Osteoblast (primary cell): ENCODE measurements at regions not wholly inside any gene's neighbourhood (a gene's known extent, or its start where the extent isn't known, plus 50 kb on each side); places are given as distances from the start of the nearest gene placed in this dataset.

ENCODE experiments used
- DNase-seq: peaks from one replicate; pipeline ENCODE4 v3.0.0; 2011; ENCODE audit warnings: low spot score, mixed read lengths; ENCODE audit not compliant: insufficient read length; ENCODE audit errors: missing footprints
- H2AFZ ChIP-seq: 2 replicates; pipeline ENCODE4 v1.6.0; 2011; ENCODE audit warnings: mild to moderate bottlenecking, low read length
- H3K27ac ChIP-seq: 2 replicates; pipeline ENCODE4 v1.5.1; 2011; ENCODE audit warnings: mild to moderate bottlenecking, low read depth, low read length, moderate library complexity
- H3K27me3 ChIP-seq: 2 replicates; pipeline ENCODE4 v1.6.0; 2012; ENCODE audit warnings: mild to moderate bottlenecking, control low read depth, inconsistent platforms, low read length, moderate library complexity; ENCODE audit not compliant: insufficient read depth
- H3K36me3 ChIP-seq: 2 replicates; pipeline ENCODE4 v1.5.1; 2011; ENCODE audit warnings: mild to moderate bottlenecking, low read length, control low read depth, moderate library complexity; ENCODE audit not compliant: insufficient read depth
- H3K4me1 ChIP-seq: 2 replicates; pipeline ENCODE4 v1.5.1; 2011; ENCODE audit warnings: mild to moderate bottlenecking, low read length, control low read depth, moderate library complexity; ENCODE audit not compliant: insufficient read depth
- H3K4me2 ChIP-seq: 2 replicates; pipeline ENCODE4 v1.6.0; 2011; ENCODE audit warnings: mild to moderate bottlenecking, low read length; ENCODE audit not compliant: insufficient read depth
- H3K4me3 ChIP-seq: fragments of 200-600 bp; sonication (generic); 3 replicates; pipeline ENCODE4 v1.5.1; 2012; ENCODE audit warnings: mild to moderate bottlenecking, low read length, inconsistent platforms; ENCODE audit not compliant: insufficient read depth
- H3K79me2 ChIP-seq: 2 replicates; pipeline ENCODE4 v1.6.0; 2012; ENCODE audit warnings: mild to moderate bottlenecking, low read length, control low read depth, inconsistent platforms; ENCODE audit not compliant: insufficient read depth
- H3K9me3 ChIP-seq: 2 replicates; pipeline ENCODE4 v1.5.1; 2011; ENCODE audit warnings: low read depth, low read length, control low read depth
- H4K20me1 ChIP-seq: 2 replicates; pipeline ENCODE4 v1.6.0; 2012; ENCODE audit warnings: mild to moderate bottlenecking, low read length, control low read depth; ENCODE audit not compliant: insufficient read depth
- CTCF ChIP-seq: IDR thresholded peaks from 2 replicates; pipeline ENCODE4 v1.5.1; 2011; ENCODE audit warnings: mild to moderate bottlenecking, low read depth, low read length, moderate library complexity; ENCODE audit errors: extremely low read depth

- Histone ChIP-seq H3K4me3 (no peak overlapping the region), H3K36me3 (no peaks in the 10 kb centered on the region)
- no peak for TF ChIP-seq CTCF
These were observed 161.7 kb upstream of the C1orf87 start for GRCh38 chr1:60235275-60235674.

DNA sequence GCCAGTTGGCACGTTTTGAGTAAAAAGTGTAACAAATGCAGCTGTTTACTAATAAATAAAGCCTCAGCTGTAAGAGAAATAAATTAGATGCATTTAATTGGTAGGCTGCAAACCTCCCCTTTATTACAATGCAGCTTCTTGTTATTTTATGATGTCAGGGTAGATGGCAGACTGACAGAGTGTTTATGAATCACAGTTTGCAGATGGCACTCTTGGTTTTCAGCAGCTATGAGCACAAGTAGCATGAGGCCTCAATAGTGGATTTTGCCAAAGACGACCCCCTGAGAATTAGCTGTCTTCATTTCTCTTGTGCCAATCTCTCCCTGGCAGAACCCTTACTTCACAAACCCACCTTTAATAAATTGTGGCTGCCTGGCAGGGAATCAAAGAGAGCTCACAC lies 161.2 kb upstream of the C1orf87 start:
- DNase-seq: no peak
- TF ChIP-seq CTCF: no peak

More at GRCh38 chr1:60235275-60235674, 161.7 kb upstream of the C1orf87 start:
- Histone ChIP-seq H4K20me1 (no peaks in the 10 kb centered on the region), H2AFZ (no peak overlapping the region), H3K27ac (no peak overlapping the region), H3K4me1 (no peaks in the 10 kb centered on the region), H3K9me3 (no peaks in the 10 kb centered on the region), H3K79me2 (no peaks in the 10 kb centered on the region), H3K27me3 (no peaks in the 10 kb centered on the region), H3K4me2 (no peak overlapping the region)
- no peak for DNase-seq

DNA sequence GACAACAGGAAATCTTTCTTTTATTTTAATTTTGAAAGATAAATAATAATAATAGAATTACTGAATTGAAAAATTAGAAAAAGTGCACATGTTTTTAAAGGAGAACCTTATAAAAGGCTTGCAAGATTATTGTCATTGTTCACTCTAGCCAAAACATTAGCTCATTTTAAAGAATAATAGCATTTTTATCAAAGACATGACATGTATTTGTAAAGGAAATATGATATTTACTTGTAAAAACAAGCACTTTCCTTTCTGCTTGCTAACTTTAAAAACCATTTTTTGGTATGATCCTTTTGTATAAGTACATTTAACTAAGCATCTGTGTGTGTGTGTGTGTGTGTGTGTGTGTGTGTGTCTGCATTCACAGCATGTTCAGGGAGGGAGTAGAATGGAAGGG lies 156.3 kb upstream of the C1orf87 start:
- no peaks in the 10 kb centered on the region for H4K20me1 ChIP-seq
- DNase-seq: no peak
- H3K27me3 ChIP-seq: no peaks in the 10 kb centered on the region
- no peak overlapping the region for H3K4me2 ChIP-seq
- H3K79me2 ChIP-seq: no peaks in the 10 kb centered on the region
- H3K9me3 ChIP-seq: no peaks in the 10 kb centered on the region
- no peak overlapping the region for H3K4me3 ChIP-seq
- no peak overlapping the region for H2AFZ ChIP-seq
- H3K4me1 ChIP-seq: peaks cover 4% of the 10 kb centered on the region
- no peak overlapping the region for H3K27ac ChIP-seq
- TF ChIP-seq CTCF: no peak
- H3K36me3 ChIP-seq: no peaks in the 10 kb centered on the region

More for the DNA sequence above, 161.2 kb upstream of the C1orf87 start:
- no peaks in the 10 kb centered on the region for H3K4me1 ChIP-seq
- no peaks in the 10 kb centered on the region for H3K9me3 ChIP-seq
- no peak overlapping the region for H3K4me3 ChIP-seq
- H3K27me3 ChIP-seq: no peaks in the 10 kb centered on the region
- H3K4me2 ChIP-seq: no peak overlapping the region
- H3K36me3 ChIP-seq: no peaks in the 10 kb centered on the region
- no peaks in the 10 kb centered on the region for H4K20me1 ChIP-seq
- H3K27ac ChIP-seq: no peak overlapping the region
- no peak overlapping the region for H2AFZ ChIP-seq
- no peaks in the 10 kb centered on the region for H3K79me2 ChIP-seq

GRCh38 chr1:60228041-60228491 lies 154.5 kb upstream of the C1orf87 start:
- no peak overlapping the region for H3K27ac ChIP-seq
- H3K9me3 ChIP-seq: no peaks in the 10 kb centered on the region
- H3K36me3 ChIP-seq: no peaks in the 10 kb centered on the region
- no peaks in the 10 kb centered on the region for H3K79me2 ChIP-seq
- H3K27me3 ChIP-seq: no peaks in the 10 kb centered on the region
- H3K4me3 ChIP-seq: no peak overlapping the region
- no peak for TF ChIP-seq CTCF
- no peak for DNase-seq
- H3K4me1 ChIP-seq: peaks cover 4% of the 10 kb centered on the region
- H3K4me2 ChIP-seq: no peak overlapping the region
- no peaks in the 10 kb centered on the region for H4K20me1 ChIP-seq
- H2AFZ ChIP-seq: no peak overlapping the region
